Esophagus squamous epithelium (tissue), 5 donors: ENCODE measurements at regions not wholly inside any gene's neighbourhood (a gene's known extent, or its start where the extent isn't known, plus 50 kb on each side); places are given as distances from the start of the nearest gene placed in this dataset.

Experiments used
- DNase-seq: peaks from one replicate; lab custom pipeline; 2025; lab: John Stamatoyannopoulos, UW
- H3K27ac ChIP-seq, 4 donors: fragments of 200-600 bp; sonication (generic); one replicate each; pipeline ENCODE4 v1.5.1; 2016 to 2019; ENCODE audit warnings: mild to moderate bottlenecking in 1 of 4
- H3K27me3 ChIP-seq, 4 donors: fragments of 200-600 bp; sonication (generic); 1 replicate in 3 of 4; 2 replicates in 1 of 4; pipeline versions ENCODE4 v1.5.1 to v1.6.0; 2017 to 2021; ENCODE audit warnings: antibody characterized with exemption in 1 of 4
- H3K36me3 ChIP-seq, 3 donors: fragments of 200-600 bp; sonication (generic); one replicate each; pipeline ENCODE4 v1.5.1; 2016 to 2019
- H3K4me1 ChIP-seq, 3 donors: fragments of 200-600 bp; sonication (generic); one replicate each; pipeline ENCODE4 v1.5.1; 2017 to 2019
- H3K4me3 ChIP-seq, 4 donors: fragments of 200-600 bp; sonication (generic); 1 replicate in 3 of 4; 2 replicates in 1 of 4; pipeline ENCODE4 v1.5.1; 2016 to 2019; ENCODE audit warnings: mild to moderate bottlenecking in 2 of 4, moderate library complexity in 1 of 4
- H3K9me3 ChIP-seq, 3 donors: fragments of 200-600 bp; sonication (generic); one replicate each; pipeline ENCODE4 v1.5.1; 2016 to 2019
- POLR2A ChIP-seq, 4 donors: fragments of 450-650 bp; IDR thresholded peaks; one replicate each; pipeline ENCODE4 v1.6.1; 2017; ENCODE audit warnings: antibody characterized with exemption in 4 of 4, mild to moderate bottlenecking in 4 of 4, moderate library complexity in 3 of 4
- WGBS, 2 donors: methylation state at CpG; one replicate each; pipeline ENCODE4 v1.1.5; 2018; 5-methylcytosine and 5-hydroxymethylcytosine counted together
- intact Hi-C: fragments of 100-400 bp; cut with DNase I; formaldehyde crosslinking; loops from one replicate; pipeline ENCODE4 v1.15.0; 2022
- TF ChIP-seq, protein P1 (sequence below), 6 experiments: fragments of 450-650 bp in 4 of 6; fragments of 200-600 bp in 2 of 6; sonication (generic) in 2 of 6; IDR thresholded peaks; one replicate each; pipeline ENCODE4 v1.5.1; 2016 to 2019; ENCODE audit warnings: antibody characterized with exemption in 6 of 6, mild to moderate bottlenecking in 4 of 6, moderate library complexity in 4 of 6
- donor health status: DM: yes; HTN: yes; CAD: no.

DNA sequence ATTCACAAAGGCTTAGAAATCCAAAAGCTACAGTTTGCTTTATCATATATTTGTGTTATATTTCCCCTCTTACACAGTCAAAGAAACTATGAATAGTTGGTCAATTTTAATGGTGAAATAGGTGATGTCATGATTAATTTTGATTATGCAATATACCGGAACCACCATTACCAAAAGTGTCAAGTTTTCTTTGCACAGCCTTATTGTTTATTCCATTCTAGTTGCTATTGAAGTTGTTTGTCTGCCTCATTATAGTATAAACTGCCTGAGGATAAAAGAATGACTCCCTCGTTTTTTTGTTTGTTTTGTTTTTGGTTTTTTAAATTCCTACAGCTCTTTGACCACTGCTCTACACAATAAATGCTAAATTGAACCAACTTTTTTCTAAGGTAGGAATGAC is 690.6 kb upstream of the ZP4 start:
- TF ChIP-seq, protein P1, sequence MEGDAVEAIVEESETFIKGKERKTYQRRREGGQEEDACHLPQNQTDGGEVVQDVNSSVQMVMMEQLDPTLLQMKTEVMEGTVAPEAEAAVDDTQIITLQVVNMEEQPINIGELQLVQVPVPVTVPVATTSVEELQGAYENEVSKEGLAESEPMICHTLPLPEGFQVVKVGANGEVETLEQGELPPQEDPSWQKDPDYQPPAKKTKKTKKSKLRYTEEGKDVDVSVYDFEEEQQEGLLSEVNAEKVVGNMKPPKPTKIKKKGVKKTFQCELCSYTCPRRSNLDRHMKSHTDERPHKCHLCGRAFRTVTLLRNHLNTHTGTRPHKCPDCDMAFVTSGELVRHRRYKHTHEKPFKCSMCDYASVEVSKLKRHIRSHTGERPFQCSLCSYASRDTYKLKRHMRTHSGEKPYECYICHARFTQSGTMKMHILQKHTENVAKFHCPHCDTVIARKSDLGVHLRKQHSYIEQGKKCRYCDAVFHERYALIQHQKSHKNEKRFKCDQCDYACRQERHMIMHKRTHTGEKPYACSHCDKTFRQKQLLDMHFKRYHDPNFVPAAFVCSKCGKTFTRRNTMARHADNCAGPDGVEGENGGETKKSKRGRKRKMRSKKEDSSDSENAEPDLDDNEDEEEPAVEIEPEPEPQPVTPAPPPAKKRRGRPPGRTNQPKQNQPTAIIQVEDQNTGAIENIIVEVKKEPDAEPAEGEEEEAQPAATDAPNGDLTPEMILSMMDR (IDR thresholded peaks at IDR 0.05): no peak
- TF ChIP-seq POLR2A (IDR thresholded peaks at IDR 0.05): no peak
- Histone ChIP-seq H3K27ac (no peak overlapping the region), H3K27me3 (no peaks in the 10 kb centered on the region), H3K36me3 (no peaks in the 10 kb centered on the region), H3K4me3 (no peak overlapping the region), H3K9me3 (no peaks in the 10 kb centered on the region), H3K4me1 (no peaks in the 10 kb centered on the region)
- 20 to 52% methylated on average over 2 of the region's 2 CpGs for WGBS, 2 donors
- intact Hi-C loops: no loop called here
- DNase-seq: no peak

DNA sequence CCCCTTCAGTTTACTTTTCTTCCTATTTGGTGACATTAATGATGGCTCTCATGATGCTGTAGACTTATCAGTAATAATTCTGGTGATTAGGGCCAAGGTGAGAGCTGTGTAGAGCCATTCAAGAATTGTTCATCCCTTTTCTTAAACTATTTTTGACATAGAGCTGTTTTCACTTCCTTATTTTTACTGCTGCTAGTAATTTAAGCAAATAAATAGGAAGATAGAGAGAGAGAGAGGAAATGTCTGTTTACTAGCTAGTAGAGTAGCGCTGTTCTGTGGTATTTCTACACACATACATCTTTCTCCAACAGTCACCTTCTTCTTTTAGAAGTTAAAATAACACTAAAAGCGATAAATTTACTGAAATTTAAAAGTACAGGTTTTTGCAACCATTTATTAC is 678.0 kb upstream of the ZP4 start:
- intact Hi-C loops: no loop called here
- no peak for TF ChIP-seq POLR2A (IDR thresholded peaks at IDR 0.05)
- TF ChIP-seq, protein P1 (IDR thresholded peaks at IDR 0.05): no peak

DNA sequence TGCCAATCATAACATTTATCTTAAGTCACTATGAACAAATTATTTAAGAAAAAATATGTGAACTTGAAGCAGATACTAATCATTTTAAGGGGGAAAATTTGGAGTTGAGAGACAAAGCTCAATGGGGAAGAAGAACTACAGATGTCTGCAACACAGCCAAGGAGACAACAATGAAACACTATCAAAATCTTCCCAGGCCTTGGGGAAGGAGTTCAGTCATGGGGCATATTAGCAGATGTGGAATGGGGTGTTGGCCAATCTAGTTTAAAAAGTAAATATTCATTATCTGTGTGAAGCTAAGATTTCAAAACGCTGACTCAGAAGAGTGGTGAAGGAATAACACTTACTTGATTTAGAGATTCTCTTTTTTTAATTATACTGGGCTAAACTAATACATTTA is 671.6 kb upstream of the ZP4 start:
- DNase-seq: no peak

More for the DNA sequence above, 678.0 kb upstream of the ZP4 start:
- Histone ChIP-seq H3K4me1 (no peaks in the 10 kb centered on the region), H3K9me3 (no peaks in the 10 kb centered on the region), H3K36me3 (no peaks in the 10 kb centered on the region), H3K27me3 (no peaks in the 10 kb centered on the region), H3K4me3 (no peak overlapping the region), H3K27ac (no peak overlapping the region)
- DNase-seq: no peak
- WGBS, 2 donors: 65 to 84% methylated on average over 2 of the region's 2 CpGs

DNA sequence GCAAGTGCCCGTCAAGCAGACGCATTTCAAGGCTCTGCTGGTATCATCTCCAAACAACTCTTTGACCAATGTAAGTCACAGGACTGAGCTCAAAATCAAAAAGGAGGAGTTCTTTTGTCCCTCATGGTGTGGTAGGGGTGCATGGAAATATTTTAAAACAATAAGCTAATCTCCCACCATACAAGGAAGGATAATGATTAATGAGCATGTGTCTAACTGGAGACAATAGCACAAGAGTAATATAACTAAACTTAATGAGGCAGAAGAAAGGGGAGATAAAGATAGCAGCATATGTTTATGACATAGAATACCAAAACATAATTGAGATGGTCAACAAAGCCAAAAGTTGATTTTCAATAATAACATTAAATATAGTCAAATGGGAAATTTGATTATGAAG is 668.0 kb upstream of the ZP4 start:
- H3K9me3 ChIP-seq: no peaks in the 10 kb centered on the region
- 92 to 95% methylated on average over 2 of the region's 2 CpGs for WGBS, 2 donors
- TF ChIP-seq, protein P1 (IDR thresholded peaks at IDR 0.05): no peak
- H3K27ac ChIP-seq: no peak overlapping the region
- intact Hi-C loops: no loop called here
- H3K4me3 ChIP-seq: no peak overlapping the region
- no peaks in the 10 kb centered on the region for H3K36me3 ChIP-seq
- DNase-seq: no peak
- no peaks in the 10 kb centered on the region for H3K4me1 ChIP-seq
- H3K27me3 ChIP-seq: no peaks in the 10 kb centered on the region

More for the DNA sequence above, 671.6 kb upstream of the ZP4 start:
- 40 to 43% methylated on average over 1 of the region's 1 CpG for WGBS, 2 donors
- no peaks in the 10 kb centered on the region for H3K36me3 ChIP-seq
- intact Hi-C loops: no loop called here
- no peaks in the 10 kb centered on the region for H3K4me1 ChIP-seq
- H3K27me3 ChIP-seq: no peaks in the 10 kb centered on the region
- TF ChIP-seq, protein P1 (IDR thresholded peaks at IDR 0.05): no peak
- no peaks in the 10 kb centered on the region for H3K9me3 ChIP-seq
- H3K4me3 ChIP-seq: no peak overlapping the region
- H3K27ac ChIP-seq: no peak overlapping the region

DNA sequence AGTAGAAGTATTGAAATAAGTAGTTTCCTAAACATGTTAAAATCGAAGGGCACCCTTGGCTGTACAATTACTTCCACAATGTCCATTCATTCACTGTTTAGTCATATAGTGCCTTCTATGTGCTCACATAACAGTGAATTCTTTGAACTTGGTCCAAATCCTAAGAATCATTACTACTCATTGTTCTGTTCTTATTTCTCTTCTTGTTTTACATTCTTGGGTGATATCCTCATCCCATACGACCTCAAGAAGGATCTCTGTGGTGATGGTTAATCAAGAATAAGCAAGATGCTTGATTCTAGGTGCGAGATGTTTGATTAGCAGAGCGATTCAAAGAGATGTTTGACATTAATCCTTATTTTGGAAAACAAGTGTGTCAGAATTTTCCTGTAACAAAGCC is 667.4 kb upstream of the ZP4 start:
- TF ChIP-seq, protein P1 (IDR thresholded peaks at IDR 0.05): no peak
- TF ChIP-seq POLR2A (IDR thresholded peaks at IDR 0.05): no peak

More for the DNA sequence above, 667.4 kb upstream of the ZP4 start:
- intact Hi-C loops: no loop called here
- no peak for DNase-seq
- WGBS, 2 donors: 54 to 60% methylated on average over 4 of the region's 4 CpGs
- Histone ChIP-seq H3K4me1 (no peaks in the 10 kb centered on the region), H3K27me3 (no peaks in the 10 kb centered on the region), H3K27ac (no peak overlapping the region), H3K36me3 (no peaks in the 10 kb centered on the region), H3K9me3 (no peaks in the 10 kb centered on the region), H3K4me3 (no peak overlapping the region)
